ENCODE measurements at regions not wholly inside any gene's neighbourhood (a gene's known extent, or its start where the extent isn't known, plus 50 kb on each side); places are given as distances from the start of the nearest gene placed in this dataset.

GRCh38 chr5:98530224-98530623 lies 243.2 kb upstream of the RGMB start:
- no peaks in the 10 kb centered on the region for H3K36me3 ChIP-seq (ENCODE audit: insufficient read depth, low read length, poor library complexity, severe bottlenecking)
- ChIA-PET POLR2A (ENCODE audit: low non-redundant PET) (no interaction called here), CTCF (no interaction called here)
- H3K27ac ChIP-seq (ENCODE audit: low read depth, low read length, poor library complexity, severe bottlenecking), result no peak overlapping the region
- TF ChIP-seq EZH2 (IDR thresholded peaks at IDR 0.05; ENCODE audit: borderline replicate concordance, low read depth, low read length, poor library complexity, severe bottlenecking), result no peak
- TF ChIP-seq CTCF (conservative IDR thresholded peaks at IDR 0.05; ENCODE audit: low read depth, low read length), result no peak
- H3K27me3 ChIP-seq (replicated peaks; ENCODE audit: insufficient read depth, low read depth, low read length, poor library complexity), result peaks cover 1% of the 10 kb centered on the region
- intact Hi-C loops (cut with micrococcal nuclease; ENCODE audit: unreplicated experiment), result no loop called here
- H3K4me1 ChIP-seq (ENCODE audit: insufficient read depth, low read length, poor library complexity, severe bottlenecking), result no peaks in the 10 kb centered on the region
- no peak overlapping the region for H3K4me3 ChIP-seq (ENCODE audit: low read depth, low read length, poor library complexity, severe bottlenecking)
- no peaks in the 10 kb centered on the region for H3K9me3 ChIP-seq (ENCODE audit: low read depth, low read length, poor library complexity, severe bottlenecking)
- BruUV-seq (replicated peaks), result no TSS peak
- no peak for DNase-seq (ENCODE audit: low spot score)

- DNase-seq (ENCODE audit: low spot score), result no peak
- ChIA-PET CTCF (no interaction called here), POLR2A (ENCODE audit: low non-redundant PET) (no interaction called here)
- H3K27ac ChIP-seq (ENCODE audit: low read depth, low read length, poor library complexity, severe bottlenecking), result no peak overlapping the region
- no peaks in the 10 kb centered on the region for H3K9me3 ChIP-seq (ENCODE audit: low read depth, low read length, poor library complexity, severe bottlenecking)
- no peaks in the 10 kb centered on the region for H3K4me1 ChIP-seq (ENCODE audit: insufficient read depth, low read length, poor library complexity, severe bottlenecking)
- BruUV-seq (replicated peaks), result no TSS peak
- intact Hi-C loops (cut with micrococcal nuclease; ENCODE audit: unreplicated experiment), result no loop called here
- no peaks in the 10 kb centered on the region for H3K36me3 ChIP-seq (ENCODE audit: insufficient read depth, low read length, poor library complexity, severe bottlenecking)
- H3K27me3 ChIP-seq (replicated peaks; ENCODE audit: insufficient read depth, low read depth, low read length, poor library complexity), result peaks cover 14% of the 10 kb centered on the region
- no peak for TF ChIP-seq EZH2 (IDR thresholded peaks at IDR 0.05; ENCODE audit: borderline replicate concordance, low read depth, low read length, poor library complexity, severe bottlenecking)
- TF ChIP-seq CTCF (conservative IDR thresholded peaks at IDR 0.05; ENCODE audit: low read depth, low read length), result no peak
- no peak overlapping the region for H3K4me3 ChIP-seq (ENCODE audit: low read depth, low read length, poor library complexity, severe bottlenecking)
Observed at GRCh38 chr5:98535901-98536300, 237.6 kb upstream of the RGMB start.

GRCh38 chr5:98540056-98540455 lies 233.4 kb upstream of the RGMB start:
- ChIA-PET CTCF (no interaction called here), POLR2A (ENCODE audit: low non-redundant PET) (no interaction called here)
- no TSS peak for BruUV-seq (replicated peaks)
- Histone ChIP-seq H3K27ac (ENCODE audit: low read depth, low read length, poor library complexity, severe bottlenecking) (no peak overlapping the region), H3K27me3 (replicated peaks; ENCODE audit: insufficient read depth, low read depth, low read length, poor library complexity) (peaks cover 14% of the 10 kb centered on the region), H3K4me1 (ENCODE audit: insufficient read depth, low read length, poor library complexity, severe bottlenecking) (no peaks in the 10 kb centered on the region), H3K4me3 (ENCODE audit: low read depth, low read length, poor library complexity, severe bottlenecking) (no peak overlapping the region), H3K36me3 (ENCODE audit: insufficient read depth, low read length, poor library complexity, severe bottlenecking) (no peaks in the 10 kb centered on the region), H3K9me3 (ENCODE audit: low read depth, low read length, poor library complexity, severe bottlenecking) (no peaks in the 10 kb centered on the region)
- no peak for TF ChIP-seq EZH2 (IDR thresholded peaks at IDR 0.05; ENCODE audit: borderline replicate concordance, low read depth, low read length, poor library complexity, severe bottlenecking)
- no peak for TF ChIP-seq CTCF (conservative IDR thresholded peaks at IDR 0.05; ENCODE audit: low read depth, low read length)
- intact Hi-C loops (cut with micrococcal nuclease; ENCODE audit: unreplicated experiment), result no loop called here
- DNase-seq (ENCODE audit: low spot score), result no peak
